Spleen (tissue), 7 donors: ENCODE measurements at regions not wholly inside any gene's neighbourhood (a gene's known extent, or its start where the extent isn't known, plus 50 kb on each side); places are given as distances from the start of the nearest gene placed in this dataset.

Experiments
- CTCF ChIP-seq, 11 experiments: fragments of 200-600 bp in 7 of 11; fragments of 450-650 bp in 4 of 11; sonication (generic) in 4 of 11; IDR thresholded peaks in 8 of 11; conservative IDR thresholded peaks in 3 of 11; 1 replicate in 7 of 11; 2 replicates in 4 of 11; pipeline versions ENCODE4 v1.4.0 to v1.8.0; 2016 to 2021; ENCODE audit warnings: antibody characterized with exemption in 11 of 11, inconsistent platforms in 4 of 11, mild to moderate bottlenecking in 1 of 11
- POLR2A ChIP-seq, 3 donors: fragments of 450-650 bp; IDR thresholded peaks; one replicate each; pipeline ENCODE4 v1.5.1; 2017; ENCODE audit warnings: antibody characterized with exemption in 3 of 3, mild to moderate bottlenecking in 1 of 3
- donor health status: DM: no; HTN: no; CAD: no; lungs with moderate emphysema.
- donor health status: DM: no; HTN: no; CAD: no.
- donor health status: DM: no; HTN: no; CAD: no.

- TF ChIP-seq CTCF (IDR thresholded peaks at IDR 0.05 in 8 of 11, conservative IDR thresholded peaks at IDR 0.05 in 3 of 11), result no peak
- no peak for TF ChIP-seq POLR2A (IDR thresholded peaks at IDR 0.05)
These were observed 409.7 kb upstream of the FANCL start for GRCh38 chr2:58650781-58651180.
